HCT116 (cell line): ENCODE measurements at regions not wholly inside any gene's neighbourhood (a gene's known extent, or its start where the extent isn't known, plus 50 kb on each side); places are given as distances from the start of the nearest gene placed in this dataset.

Experiments
- ATAC-seq: fragments of 200-7000 bp; cut with Tn5 transposase; 2 replicates; pipeline ENCODE4 v1.9.1; 2020; ENCODE audit warnings: mild to moderate bottlenecking, moderate library complexity
- BruUV-seq: library from RNA; stranded (reverse); fragments of 400-500 nt; replicated peaks from 2 replicates; lab custom pipeline; 2021; lab: Mats Ljungman, UMichigan
- CTCF ChIA-PET: fragments of 300-600 bp; sonication (Branson Sonifier 250); formaldehyde crosslinking; loops from one replicate; lab custom pipeline; 2021; ENCODE audit warnings: antibody characterized with exemption; lab: Charles Lee
- POLR2A ChIA-PET: fragments of 300-600, 350-600 bp; sonication (Branson Sonifier 250); formaldehyde crosslinking; loops from one replicate; lab custom pipeline; 2021; ENCODE audit warnings: antibody characterized with exemption; lab: Charles Lee
- RAD21 ChIA-PET, 2 experiments: fragments of 300-600 bp; sonication (Branson Sonifier 250); formaldehyde crosslinking; loops; one replicate each; lab custom pipeline; 2023; ENCODE audit warnings: low total read pairs in 2 of 2; ENCODE audit not compliant: uncharacterized antibody in 2 of 2, unreplicated experiment in 2 of 2, low non-redundant PET in 1 of 2; lab: Charles Lee
- DNase-seq: peaks from one replicate; pipeline ENCODE4 v3.0.0-alpha.2; 2010; ENCODE audit warnings: low read depth, low spot score
- H2AFZ ChIP-seq: fragments of 200-600 bp; shearing (Covaris generic), sonication (generic); 2 replicates; pipeline ENCODE4 v1.6.1; 2017; ENCODE audit warnings: low read depth, mixed run types, mixed read lengths, antibody characterized with exemption, low read length; ENCODE audit not compliant: poor library complexity, severe bottlenecking
- H3K27ac ChIP-seq: 2 replicates; pipeline ENCODE4 v1.5.1; 2012; ENCODE audit warnings: low read depth, low read length
- H3K27me3 ChIP-seq: fragments of 200-600 bp; sonication (generic); 2 replicates; pipeline ENCODE4 v1.6.1; 2016; ENCODE audit warnings: mixed run types, low read length, mixed read lengths; ENCODE audit not compliant: insufficient read depth
- H3K36me3 ChIP-seq, 2 experiments: fragments of 200-500 bp in 1 of 2; fragments of 200-600 bp in 1 of 2; sonication (Bioruptor generic) in 1 of 2; sonication (generic) in 1 of 2; 2 replicates each; pipeline versions ENCODE4 v1.5.1 to v1.6.1; 2014 to 2016; ENCODE audit warnings: low read length in 2 of 2, inconsistent platforms in 1 of 2, mixed read lengths in 1 of 2, mixed run types in 1 of 2; ENCODE audit not compliant: insufficient read depth in 2 of 2, control insufficient read depth in 1 of 2
- H3K4me1 ChIP-seq, 2 experiments: fragments of 200-600 bp in 1 of 2; sonication (generic) in 1 of 2; 2 replicates each; pipeline versions ENCODE4 v1.5.1 to v1.6.1; 2012 to 2017; ENCODE audit warnings: low read length in 2 of 2, inconsistent platforms in 1 of 2, mild to moderate bottlenecking in 1 of 2, mixed read lengths in 1 of 2, mixed run types in 1 of 2, moderate library complexity in 1 of 2; ENCODE audit not compliant: insufficient read depth in 2 of 2, control insufficient read depth in 1 of 2
- H3K4me2 ChIP-seq: fragments of 200-600 bp; sonication (generic); 2 replicates; pipeline ENCODE4 v1.6.1; 2017; ENCODE audit warnings: mixed run types, low read length, mixed read lengths
- H3K4me3 ChIP-seq, 2 experiments: fragments of 200-600 bp in 1 of 2; sonication (generic) in 1 of 2; replicated peaks in 1 of 2; 2 replicates each; pipeline ENCODE4 v1.5.1; 2011 to 2016; ENCODE audit warnings: low read length in 2 of 2, control low read depth in 1 of 2, low read depth in 1 of 2, mild to moderate bottlenecking in 1 of 2, mixed read lengths in 1 of 2, mixed run types in 1 of 2
- H3K79me2 ChIP-seq: fragments of 200-600 bp; sonication (generic); 2 replicates; pipeline ENCODE4 v1.6.1; 2017; ENCODE audit warnings: mild to moderate bottlenecking, mixed run types, low read length, moderate library complexity, mixed read lengths; ENCODE audit not compliant: insufficient read depth
- H3K9ac ChIP-seq: fragments of 200-600 bp; sonication (generic); 2 replicates; pipeline ENCODE4 v1.6.1; 2016; ENCODE audit warnings: low read length, mixed read lengths
- H3K9me2 ChIP-seq: fragments of 200-600 bp; sonication (generic), shearing (Covaris generic); 2 replicates; pipeline ENCODE4 v1.6.1; 2017; ENCODE audit warnings: mixed run types, mild to moderate bottlenecking, moderate library complexity; ENCODE audit not compliant: insufficient read depth
- H3K9me3 ChIP-seq, 2 experiments: fragments of 200-500 bp in 1 of 2; fragments of 200-600 bp in 1 of 2; sonication (Bioruptor generic) in 1 of 2; sonication (generic) in 1 of 2; 2 replicates each; pipeline ENCODE4 v1.6.1; 2014 to 2017; ENCODE audit warnings: low read length in 2 of 2, mixed read lengths in 2 of 2, inconsistent platforms in 1 of 2, low read depth in 1 of 2, mild to moderate bottlenecking in 1 of 2, mixed run types in 1 of 2, moderate library complexity in 1 of 2; ENCODE audit not compliant: control insufficient read depth in 1 of 2, insufficient read depth in 1 of 2
- H4K20me1 ChIP-seq: fragments of 200-600 bp; sonication (generic), shearing (Covaris generic); 2 replicates; pipeline ENCODE4 v1.6.1; 2017; ENCODE audit warnings: mixed run types, mild to moderate bottlenecking, moderate library complexity; ENCODE audit not compliant: insufficient read depth
- ATF3 ChIP-seq: IDR thresholded peaks from 2 replicates; pipeline ENCODE4 v1.6.1; 2012
- EGR1 ChIP-seq: IDR thresholded peaks from 2 replicates; pipeline ENCODE4 v1.6.1; 2012; ENCODE audit warnings: low read depth
- MAX ChIP-seq: IDR thresholded peaks from 2 replicates; pipeline ENCODE4 v1.6.1; 2012
- TCF7L2 ChIP-seq: IDR thresholded peaks from 2 replicates; pipeline ENCODE4 v1.7.0; 2011; ENCODE audit warnings: borderline replicate concordance, inconsistent platforms; ENCODE audit not compliant: insufficient read depth, insufficient read length; ENCODE audit errors: extremely low read depth
- ZFX ChIP-seq: fragments of 450-650 bp; IDR thresholded peaks from 2 replicates; pipeline ENCODE4 v1.6.1; 2017
- ZNF274 ChIP-seq: fragments of 200-500 bp; sonication (Bioruptor generic); IDR thresholded peaks from 2 replicates; pipeline ENCODE4 v1.6.1; 2014; ENCODE audit warnings: mild to moderate bottlenecking, low read depth, low read length, inconsistent platforms
- intact Hi-C: fragments of 100-400 bp; cut with micrococcal nuclease; formaldehyde crosslinking; loops from 2 replicates; pipeline ENCODE4 v1.10.0; 2022
- TF ChIP-seq, protein P1 (sequence below): IDR thresholded peaks from 2 replicates; pipeline ENCODE4 v1.6.1; 2012; ENCODE audit warnings: low read depth
- TF ChIP-seq, protein P2 (sequence below), 3 experiments: fragments of 200-600 bp in 1 of 3; sonication (generic) in 1 of 3; IDR thresholded peaks in 2 of 3; conservative IDR thresholded peaks in 1 of 3; 2 replicates each; pipeline ENCODE4 v1.5.1; 2012 to 2017; ENCODE audit warnings: low read depth in 2 of 3, low read length in 2 of 3, antibody characterized with exemption in 1 of 3, borderline replicate concordance in 1 of 3, control low read depth in 1 of 3, mild to moderate bottlenecking in 1 of 3, mixed read lengths in 1 of 3, mixed run types in 1 of 3, moderate library complexity in 1 of 3; ENCODE audit not compliant: insufficient read depth in 1 of 3

DNA sequence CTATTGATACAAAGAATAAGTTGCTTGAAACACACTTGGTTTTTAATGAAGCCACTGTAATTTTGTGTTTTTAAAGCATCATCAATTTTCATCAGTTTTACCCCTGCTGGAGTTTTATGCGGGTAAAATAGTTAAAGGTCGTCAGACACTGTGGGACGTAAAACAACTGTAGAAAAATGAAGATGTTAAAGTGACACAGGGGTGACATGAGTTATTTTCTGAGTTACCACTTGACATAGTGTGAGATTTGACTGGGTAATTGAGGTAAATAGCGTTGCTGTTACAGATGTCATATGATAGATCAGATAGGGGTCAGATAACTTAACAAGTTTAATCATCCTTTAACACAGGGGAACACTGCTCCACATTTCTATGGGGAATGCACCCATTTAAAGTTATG lies 297.6 kb downstream of the CHL1 start:
- no peak overlapping the region for H3K4me3 ChIP-seq
- H3K27ac ChIP-seq: no peak overlapping the region
- TF ChIP-seq, protein P1, sequence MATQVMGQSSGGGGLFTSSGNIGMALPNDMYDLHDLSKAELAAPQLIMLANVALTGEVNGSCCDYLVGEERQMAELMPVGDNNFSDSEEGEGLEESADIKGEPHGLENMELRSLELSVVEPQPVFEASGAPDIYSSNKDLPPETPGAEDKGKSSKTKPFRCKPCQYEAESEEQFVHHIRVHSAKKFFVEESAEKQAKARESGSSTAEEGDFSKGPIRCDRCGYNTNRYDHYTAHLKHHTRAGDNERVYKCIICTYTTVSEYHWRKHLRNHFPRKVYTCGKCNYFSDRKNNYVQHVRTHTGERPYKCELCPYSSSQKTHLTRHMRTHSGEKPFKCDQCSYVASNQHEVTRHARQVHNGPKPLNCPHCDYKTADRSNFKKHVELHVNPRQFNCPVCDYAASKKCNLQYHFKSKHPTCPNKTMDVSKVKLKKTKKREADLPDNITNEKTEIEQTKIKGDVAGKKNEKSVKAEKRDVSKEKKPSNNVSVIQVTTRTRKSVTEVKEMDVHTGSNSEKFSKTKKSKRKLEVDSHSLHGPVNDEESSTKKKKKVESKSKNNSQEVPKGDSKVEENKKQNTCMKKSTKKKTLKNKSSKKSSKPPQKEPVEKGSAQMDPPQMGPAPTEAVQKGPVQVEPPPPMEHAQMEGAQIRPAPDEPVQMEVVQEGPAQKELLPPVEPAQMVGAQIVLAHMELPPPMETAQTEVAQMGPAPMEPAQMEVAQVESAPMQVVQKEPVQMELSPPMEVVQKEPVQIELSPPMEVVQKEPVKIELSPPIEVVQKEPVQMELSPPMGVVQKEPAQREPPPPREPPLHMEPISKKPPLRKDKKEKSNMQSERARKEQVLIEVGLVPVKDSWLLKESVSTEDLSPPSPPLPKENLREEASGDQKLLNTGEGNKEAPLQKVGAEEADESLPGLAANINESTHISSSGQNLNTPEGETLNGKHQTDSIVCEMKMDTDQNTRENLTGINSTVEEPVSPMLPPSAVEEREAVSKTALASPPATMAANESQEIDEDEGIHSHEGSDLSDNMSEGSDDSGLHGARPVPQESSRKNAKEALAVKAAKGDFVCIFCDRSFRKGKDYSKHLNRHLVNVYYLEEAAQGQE: no peak
- TF ChIP-seq EGR1 (no peak), ZNF274 (no peak), TCF7L2 (no peak), MAX (no peak), ATF3 (no peak), ZFX (no peak)
- TF ChIP-seq, protein P2, sequence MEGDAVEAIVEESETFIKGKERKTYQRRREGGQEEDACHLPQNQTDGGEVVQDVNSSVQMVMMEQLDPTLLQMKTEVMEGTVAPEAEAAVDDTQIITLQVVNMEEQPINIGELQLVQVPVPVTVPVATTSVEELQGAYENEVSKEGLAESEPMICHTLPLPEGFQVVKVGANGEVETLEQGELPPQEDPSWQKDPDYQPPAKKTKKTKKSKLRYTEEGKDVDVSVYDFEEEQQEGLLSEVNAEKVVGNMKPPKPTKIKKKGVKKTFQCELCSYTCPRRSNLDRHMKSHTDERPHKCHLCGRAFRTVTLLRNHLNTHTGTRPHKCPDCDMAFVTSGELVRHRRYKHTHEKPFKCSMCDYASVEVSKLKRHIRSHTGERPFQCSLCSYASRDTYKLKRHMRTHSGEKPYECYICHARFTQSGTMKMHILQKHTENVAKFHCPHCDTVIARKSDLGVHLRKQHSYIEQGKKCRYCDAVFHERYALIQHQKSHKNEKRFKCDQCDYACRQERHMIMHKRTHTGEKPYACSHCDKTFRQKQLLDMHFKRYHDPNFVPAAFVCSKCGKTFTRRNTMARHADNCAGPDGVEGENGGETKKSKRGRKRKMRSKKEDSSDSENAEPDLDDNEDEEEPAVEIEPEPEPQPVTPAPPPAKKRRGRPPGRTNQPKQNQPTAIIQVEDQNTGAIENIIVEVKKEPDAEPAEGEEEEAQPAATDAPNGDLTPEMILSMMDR (IDR thresholded peaks at IDR 0.05 in 2 of 3, conservative IDR thresholded peaks at IDR 0.05 in 1 of 3; ENCODE audit: borderline replicate concordance in 1 of 3, insufficient read depth in 1 of 3, low read depth in 2 of 3, low read length in 2 of 3): no peak
- TF ChIP-seq, all 23 proteins: peak for 0
- Histone ChIP-seq H2AFZ (no peak overlapping the region), H3K9me2 (no peaks in the 10 kb centered on the region), H3K27me3 (no peaks in the 10 kb centered on the region), H3K4me2 (no peak overlapping the region), H3K79me2 (no peaks in the 10 kb centered on the region), H3K36me3 (no peaks in the 10 kb centered on the region), H3K9ac (no peak overlapping the region), H4K20me1 (no peaks in the 10 kb centered on the region), H3K4me1 (no peaks in the 10 kb centered on the region), H3K9me3 (peaks cover 4 to 23% of the 10 kb centered on the region in 2 experiments; a peak in 2 of 4 replicates)
- ChIA-PET POLR2A (no interaction called here), RAD21 (no interaction called here), CTCF (no interaction called here)
- DNase-seq: no peak
- no TSS peak for BruUV-seq
- intact Hi-C loops: no loop called here
- no peak for ATAC-seq
